ENCODE measurements at regions not wholly inside any gene's neighbourhood (a gene's known extent, or its start where the extent isn't known, plus 50 kb on each side); places are given as distances from the start of the nearest gene placed in this dataset.

- DNase-seq, result no peak
Measured at GRCh38 chr4:125235971-125236370, 78.8 kb upstream of the FAT4 start.

More at GRCh38 chr4:125235971-125236370, 78.8 kb upstream of the FAT4 start:
- no peaks in the 10 kb centered on the region for H3K4me1 ChIP-seq (ENCODE audit: control insufficient read depth, insufficient read depth, low read length)
- no peak overlapping the region for H3K27ac ChIP-seq (ENCODE audit: insufficient read depth, low read length)
- no peak overlapping the region for H4K5ac ChIP-seq (ENCODE audit: low read depth, low read length)
- H3K27me3 ChIP-seq (ENCODE audit: control insufficient read depth, insufficient read depth, low read length), result no peaks in the 10 kb centered on the region
- no peak overlapping the region for H3K56ac ChIP-seq (ENCODE audit: extremely low read depth, insufficient read depth, low read length)
- H2BK15ac ChIP-seq (ENCODE audit: low read depth, low read length), result no peak overlapping the region
- no peaks in the 10 kb centered on the region for H3K9me1 ChIP-seq (ENCODE audit: insufficient read depth, low read length)
- no CpG with 5 or more reads among the region's 4 CpGs for WGBS, 2 experiments (ENCODE audit: extremely low coverage in 2 of 2, insufficient read length in 1 of 2)
- no peak overlapping the region for H2BK20ac ChIP-seq (ENCODE audit: low read depth, low read length)
- no peak overlapping the region for H3K4me3 ChIP-seq (ENCODE audit: insufficient read depth, low read depth, low read length)
- BruUV-seq (replicated peaks), result no TSS peak
- H3K9me3 ChIP-seq (ENCODE audit: control insufficient read depth, insufficient read depth, low read length), result no peaks in the 10 kb centered on the region
- no peak for ATAC-seq (ENCODE audit: low read depth)
- ChIA-PET POLR2A (ENCODE audit: unreplicated experiment) (interaction anchor here (0.6 kb wide), 1 partner anchor 236 kb away, joined by 3 read pairs; no protein-coding TSS in a partner anchor), CTCF (no interaction called here)
- H3K4me2 ChIP-seq (ENCODE audit: low read depth, low read length), result no peak overlapping the region
- no peak overlapping the region for H2BK5ac ChIP-seq (ENCODE audit: low read depth, low read length, poor library complexity, severe bottlenecking)
- in situ Hi-C loops (cut with MboI; ENCODE audit: low sequenced_read_pairs), result no loop called here
- H3K79me1 ChIP-seq (ENCODE audit: low read depth in 1 of 2, low read length in 2 of 2), result no peaks in the 10 kb centered on the region
- dilution Hi-C loops (cut with HindIII; ENCODE audit: low sequenced_read_pairs, unreplicated experiment), result no loop called here
- H3K14ac ChIP-seq (replicated peaks; ENCODE audit: low read depth, low read length), result no peak overlapping the region
- no peak overlapping the region for H3K9ac ChIP-seq (ENCODE audit: low read depth, low read length)
- no peak overlapping the region for H3K4ac ChIP-seq (ENCODE audit: low read depth, low read length)
- no peak overlapping the region for H2AK5ac ChIP-seq (ENCODE audit: low read depth, low read length)
- no peak overlapping the region for H3K23ac ChIP-seq (ENCODE audit: low read depth, low read length)
- intact Hi-C loops (cut with micrococcal nuclease), result no loop called here
- H4K91ac ChIP-seq (ENCODE audit: insufficient read depth, low read depth, low read length), result no peak overlapping the region
- H2AFZ ChIP-seq (replicated peaks; ENCODE audit: low read length, poor library complexity), result no peak overlapping the region
- TF ChIP-seq MAFK (IDR thresholded peaks at IDR 0.05; ENCODE audit: low read depth, low read length), result no peak
- H4K20me1 ChIP-seq (ENCODE audit: insufficient read depth, low read length), result no peaks in the 10 kb centered on the region
- H4K8ac ChIP-seq (ENCODE audit: low read depth in 2 of 2, low read length in 2 of 2), result no peak overlapping the region
- H2BK120ac ChIP-seq (ENCODE audit: low read depth, low read length), result no peak overlapping the region
- H3K18ac ChIP-seq (ENCODE audit: low read depth, low read length), result no peak overlapping the region
- H3K36me3 ChIP-seq (ENCODE audit: control insufficient read depth, insufficient read depth, low read length), result no peaks in the 10 kb centered on the region
- H2AK9ac ChIP-seq (replicated peaks; ENCODE audit: low read depth, low read length, poor library complexity), result no peak overlapping the region

Measured in IMR-90 (cell line).